Upper lobe of right lung (tissue), 1 donor: ENCODE measurements at regions not wholly inside any gene's neighbourhood (a gene's known extent, or its start where the extent isn't known, plus 50 kb on each side); places are given as distances from the start of the nearest gene placed in this dataset.
"Not testable (repeated sequence)": the region's sequence is repeated elsewhere in the genome, so short reads cannot be mapped to it uniquely, and the experiment has no call there.

Experiments used
- ATAC-seq: fragments of 200-7000 bp; cut with Tn5 transposase; one replicate; pipeline ENCODE4 v1.9.1; 2020; ENCODE audit warnings: mild to moderate bottlenecking, moderate library complexity
- DNase-seq: peaks from one replicate; pipeline ENCODE4 v3.0.0-alpha.2; 2020
- H3K27ac ChIP-seq: fragments of 200-600 bp; one replicate; pipeline ENCODE4 v1.8.0; 2022
- H3K27me3 ChIP-seq: fragments of 200-600 bp; one replicate; pipeline ENCODE4 v1.8.0; 2022; ENCODE audit warnings: mild to moderate bottlenecking
- H3K36me3 ChIP-seq: fragments of 200-600 bp; one replicate; pipeline ENCODE4 v1.8.0; 2022
- H3K4me1 ChIP-seq: fragments of 200-600 bp; one replicate; pipeline ENCODE4 v1.8.0; 2022
- H3K4me3 ChIP-seq: fragments of 200-600 bp; one replicate; pipeline ENCODE4 v1.8.0; 2022; ENCODE audit warnings: mild to moderate bottlenecking
- H3K9me3 ChIP-seq: fragments of 200-600 bp; one replicate; pipeline ENCODE4 v1.8.0; 2022
- intact Hi-C: fragments of 100-400 bp; cut with DNase I; formaldehyde crosslinking; loops from one replicate; pipeline ENCODE4 v1.11.0; 2022
- TF ChIP-seq, protein P1 (sequence below): fragments of 200-600 bp; IDR thresholded peaks from one replicate; pipeline ENCODE4 v1.8.0; 2022; ENCODE audit warnings: antibody characterized with exemption
- donor health status: DM: no; HTN: yes; CAD: no; lungs with severe emphysema.

DNA sequence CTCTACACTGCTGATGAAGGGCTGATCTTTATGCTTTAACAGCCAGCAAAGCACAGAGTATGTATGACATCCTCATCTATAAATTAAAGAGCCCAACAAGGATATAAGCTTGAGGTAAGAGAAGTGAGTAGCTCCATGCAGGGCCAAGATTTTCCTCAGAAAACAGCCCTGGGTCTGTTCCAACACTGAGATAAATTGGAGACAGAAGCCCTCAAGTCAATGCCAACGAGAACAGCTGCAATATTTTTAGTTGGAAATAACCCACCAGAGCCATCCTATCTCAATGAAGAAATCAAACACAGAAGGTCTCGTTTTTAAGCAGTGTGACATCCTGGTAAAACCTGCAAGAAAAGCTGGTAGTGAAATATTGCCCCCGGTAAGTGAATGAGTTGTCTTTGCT is 297.0 kb upstream of the AUTS2 start:
- Histone ChIP-seq H3K4me1 (no peaks in the 10 kb centered on the region), H3K27ac (no peak overlapping the region), H3K36me3 (no peaks in the 10 kb centered on the region), H3K27me3 (no peaks in the 10 kb centered on the region), H3K4me3 (no peak overlapping the region), H3K9me3 (no peaks in the 10 kb centered on the region)
- DNase-seq: no peak
- intact Hi-C loops: no loop called here
- TF ChIP-seq, protein P1, sequence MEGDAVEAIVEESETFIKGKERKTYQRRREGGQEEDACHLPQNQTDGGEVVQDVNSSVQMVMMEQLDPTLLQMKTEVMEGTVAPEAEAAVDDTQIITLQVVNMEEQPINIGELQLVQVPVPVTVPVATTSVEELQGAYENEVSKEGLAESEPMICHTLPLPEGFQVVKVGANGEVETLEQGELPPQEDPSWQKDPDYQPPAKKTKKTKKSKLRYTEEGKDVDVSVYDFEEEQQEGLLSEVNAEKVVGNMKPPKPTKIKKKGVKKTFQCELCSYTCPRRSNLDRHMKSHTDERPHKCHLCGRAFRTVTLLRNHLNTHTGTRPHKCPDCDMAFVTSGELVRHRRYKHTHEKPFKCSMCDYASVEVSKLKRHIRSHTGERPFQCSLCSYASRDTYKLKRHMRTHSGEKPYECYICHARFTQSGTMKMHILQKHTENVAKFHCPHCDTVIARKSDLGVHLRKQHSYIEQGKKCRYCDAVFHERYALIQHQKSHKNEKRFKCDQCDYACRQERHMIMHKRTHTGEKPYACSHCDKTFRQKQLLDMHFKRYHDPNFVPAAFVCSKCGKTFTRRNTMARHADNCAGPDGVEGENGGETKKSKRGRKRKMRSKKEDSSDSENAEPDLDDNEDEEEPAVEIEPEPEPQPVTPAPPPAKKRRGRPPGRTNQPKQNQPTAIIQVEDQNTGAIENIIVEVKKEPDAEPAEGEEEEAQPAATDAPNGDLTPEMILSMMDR: no peak
- no peak for ATAC-seq

DNA sequence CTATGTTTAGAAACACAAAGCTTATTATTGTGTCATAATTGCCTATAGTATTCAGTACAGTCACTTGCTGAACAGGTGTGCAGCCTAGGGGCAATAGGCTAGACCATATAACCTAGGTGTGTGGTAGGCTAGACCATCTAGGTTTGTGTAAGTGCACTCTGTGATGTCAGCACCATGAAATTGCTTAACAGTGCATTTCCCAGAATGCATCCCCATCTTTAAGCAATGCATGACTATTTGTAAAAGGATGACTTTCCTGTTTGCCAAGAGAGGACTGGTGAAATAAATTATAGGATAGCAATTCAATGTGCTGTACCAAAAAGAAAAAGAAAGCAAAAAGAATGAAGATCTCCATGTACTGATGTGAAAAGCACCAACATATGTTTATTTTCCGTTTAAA is 288.7 kb upstream of the AUTS2 start:
- Histone ChIP-seq H3K27ac (no peak overlapping the region), H3K9me3 (no peaks in the 10 kb centered on the region), H3K4me3 (no peak overlapping the region), H3K27me3 (no peaks in the 10 kb centered on the region), H3K36me3 (no peaks in the 10 kb centered on the region), H3K4me1 (no peaks in the 10 kb centered on the region)
- ATAC-seq (no peak), DNase-seq (no peak)
- TF ChIP-seq, protein P1: no peak
- intact Hi-C loops: no loop called here

DNA sequence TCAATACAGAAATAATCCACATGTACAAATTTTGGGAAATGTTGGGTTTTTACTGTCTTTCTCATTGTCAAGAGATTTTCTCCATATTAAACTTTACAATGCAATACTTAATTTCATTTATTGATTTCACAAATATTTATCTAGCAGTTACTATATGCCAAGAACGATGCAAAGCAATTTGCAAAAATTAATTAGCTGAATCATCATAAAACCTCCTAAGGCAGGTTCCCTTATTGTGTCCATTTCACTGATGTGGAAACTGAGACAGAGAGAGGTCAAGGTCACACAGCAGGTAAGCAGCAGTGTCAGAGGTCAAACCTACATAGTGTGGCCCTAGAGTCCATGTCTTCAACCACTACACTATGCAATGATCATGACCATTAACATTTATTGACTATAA is 286.8 kb upstream of the AUTS2 start:
- Histone ChIP-seq H3K9me3 (no peaks in the 10 kb centered on the region), H3K27me3 (no peaks in the 10 kb centered on the region), H3K27ac (no peak overlapping the region), H3K36me3 (no peaks in the 10 kb centered on the region), H3K4me3 (no peak overlapping the region), H3K4me1 (no peaks in the 10 kb centered on the region)
- intact Hi-C loops: no loop called here
- TF ChIP-seq, protein P1: no peak
- DNase-seq: no peak
- no peak for ATAC-seq

DNA sequence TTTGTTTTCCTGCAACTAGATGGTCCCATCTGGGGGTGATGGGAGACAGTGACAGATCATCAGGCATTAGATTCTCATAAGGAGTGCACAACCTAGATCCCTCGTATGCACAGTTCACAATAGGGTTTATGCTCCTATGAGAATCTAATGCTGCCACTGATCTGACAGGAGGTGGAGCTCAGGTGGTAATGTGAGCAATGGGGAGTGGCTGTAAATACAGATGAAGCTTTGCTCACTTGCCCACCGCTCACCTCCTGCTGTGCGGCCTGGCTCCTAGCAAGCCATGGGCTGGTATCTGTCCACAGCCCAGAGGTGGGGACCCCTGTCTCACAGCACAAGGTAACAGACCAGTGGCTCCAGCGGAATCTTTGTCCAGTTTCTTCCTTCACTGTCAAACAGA is 284.4 kb upstream of the AUTS2 start:
- H3K9me3 ChIP-seq, H3K27ac ChIP-seq, H3K36me3 ChIP-seq, H3K27me3 ChIP-seq, H3K4me1 ChIP-seq, DNase-seq, H3K4me3 ChIP-seq, intact Hi-C loops, ATAC-seq: not testable (repeated sequence)

DNA sequence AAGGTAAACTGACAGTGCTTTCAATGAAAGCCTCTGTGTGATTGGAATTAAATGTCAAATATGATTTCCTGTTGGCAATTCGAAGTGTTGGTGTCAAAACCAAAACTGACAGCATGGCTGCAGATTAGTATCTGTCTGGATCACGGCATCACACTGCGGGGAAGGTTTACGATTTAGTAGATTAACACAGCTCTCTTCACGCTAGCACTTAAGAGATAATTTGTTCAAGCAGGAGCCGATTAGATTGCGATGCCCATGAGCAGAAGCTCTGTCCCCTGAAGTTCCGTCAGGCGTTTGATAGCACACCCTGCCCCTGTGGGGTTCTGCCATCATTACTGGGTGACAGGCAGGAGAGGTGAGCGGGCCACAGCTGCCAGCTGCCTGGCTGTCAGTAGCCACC is 279.5 kb upstream of the AUTS2 start:
- Histone ChIP-seq H3K27ac (no peak overlapping the region), H3K4me3 (no peak overlapping the region), H3K27me3 (no peaks in the 10 kb centered on the region), H3K4me1 (no peaks in the 10 kb centered on the region), H3K36me3 (no peaks in the 10 kb centered on the region), H3K9me3 (no peaks in the 10 kb centered on the region)
- TF ChIP-seq, protein P1: no peak
- intact Hi-C loops: no loop called here
- ATAC-seq: no peak
- DNase-seq: no peak

DNA sequence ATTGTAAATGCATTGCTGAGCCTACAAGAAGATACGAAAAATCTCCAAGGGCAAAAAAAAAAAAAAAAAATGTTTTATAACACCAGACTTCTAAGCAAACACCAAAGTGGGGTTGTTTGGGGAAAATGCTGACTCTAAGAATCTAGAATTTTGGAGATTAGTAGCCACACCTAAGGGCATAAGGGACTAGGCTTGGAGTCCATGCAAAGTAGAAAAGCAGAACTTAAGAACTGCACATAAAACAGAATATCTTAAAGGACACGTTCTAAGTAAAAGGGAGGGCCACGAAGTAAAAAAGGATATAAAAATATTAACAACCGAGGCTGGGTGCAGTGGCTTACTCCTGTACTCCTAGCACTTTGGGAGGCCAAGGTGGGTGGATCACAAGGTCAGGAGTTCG is 269.8 kb upstream of the AUTS2 start:
- Histone ChIP-seq H3K4me1 (no peaks in the 10 kb centered on the region), H3K27ac (no peak overlapping the region), H3K4me3 (no peak overlapping the region), H3K27me3 (no peaks in the 10 kb centered on the region), H3K9me3 (no peaks in the 10 kb centered on the region), H3K36me3 (no peaks in the 10 kb centered on the region)
- TF ChIP-seq, protein P1: no peak
- DNase-seq (no peak), ATAC-seq (no peak)
- intact Hi-C loops: no loop called here
